Inferior parietal cortex (tissue), 1 donor: ENCODE measurements at regions not wholly inside any gene's neighbourhood (a gene's known extent, or its start where the extent isn't known, plus 50 kb on each side); places are given as distances from the start of the nearest gene placed in this dataset.
A peak's percentile ranks its signal among the peaks of the same experiment; 100 is the strongest.
"Not testable (repeated sequence)": the region's sequence is repeated elsewhere in the genome, so short reads cannot be mapped to it uniquely, and the experiment has no call there.

Source experiments
- DNase-seq: peaks from one replicate; pipeline ENCODE4 v3.0.0-alpha.2; 2016; ENCODE audit errors: extremely low spot score

GRCh38 chr20:11976966-11977365 lies 59.3 kb downstream of the BTBD3 start:
- no peak for DNase-seq

DNA sequence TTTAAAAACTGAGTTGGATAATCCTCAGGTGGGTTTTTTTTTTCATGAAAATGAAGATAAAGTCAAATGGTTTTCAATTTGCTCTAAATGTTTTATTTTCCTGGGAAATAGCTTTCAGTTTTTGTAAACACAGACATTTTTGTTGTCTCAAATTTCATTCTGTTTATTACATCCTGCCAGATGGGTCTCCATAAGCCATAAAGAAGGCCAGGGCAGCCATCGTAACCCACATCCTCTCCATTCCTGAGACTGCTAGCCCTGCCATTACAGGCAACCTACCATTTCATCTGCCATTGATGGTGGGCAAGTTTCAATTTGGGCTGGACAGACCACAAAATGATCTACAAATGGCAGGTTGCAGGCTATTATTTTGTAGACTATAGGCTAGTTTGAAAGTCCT lies 60.8 kb downstream of the BTBD3 start:
- no peak for DNase-seq

- DNase-seq, result peak; percentile 49
Observed at GRCh38 chr20:11979306-11979990, 61.8 kb downstream of the BTBD3 start.

DNA sequence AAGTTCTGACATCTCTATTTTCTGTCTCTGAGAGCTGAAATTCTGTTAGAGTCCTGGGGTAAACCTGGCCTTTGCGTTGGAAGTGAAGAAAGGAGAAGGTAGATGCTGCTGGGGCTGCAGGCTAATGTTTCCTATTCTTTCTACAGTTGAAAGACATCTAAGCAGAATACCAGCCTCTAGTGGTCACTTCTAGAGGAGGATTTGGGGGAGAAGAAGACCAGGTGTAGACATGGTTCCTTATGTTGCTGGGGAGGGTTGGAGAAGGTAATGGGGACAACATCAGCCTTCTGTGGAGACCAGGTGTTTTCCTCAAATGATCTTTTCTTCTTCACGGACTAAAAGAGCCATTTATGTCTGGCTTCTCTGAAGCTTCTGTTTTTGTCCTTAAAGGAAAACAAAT lies 62.6 kb downstream of the BTBD3 start:
- no peak for DNase-seq

DNA sequence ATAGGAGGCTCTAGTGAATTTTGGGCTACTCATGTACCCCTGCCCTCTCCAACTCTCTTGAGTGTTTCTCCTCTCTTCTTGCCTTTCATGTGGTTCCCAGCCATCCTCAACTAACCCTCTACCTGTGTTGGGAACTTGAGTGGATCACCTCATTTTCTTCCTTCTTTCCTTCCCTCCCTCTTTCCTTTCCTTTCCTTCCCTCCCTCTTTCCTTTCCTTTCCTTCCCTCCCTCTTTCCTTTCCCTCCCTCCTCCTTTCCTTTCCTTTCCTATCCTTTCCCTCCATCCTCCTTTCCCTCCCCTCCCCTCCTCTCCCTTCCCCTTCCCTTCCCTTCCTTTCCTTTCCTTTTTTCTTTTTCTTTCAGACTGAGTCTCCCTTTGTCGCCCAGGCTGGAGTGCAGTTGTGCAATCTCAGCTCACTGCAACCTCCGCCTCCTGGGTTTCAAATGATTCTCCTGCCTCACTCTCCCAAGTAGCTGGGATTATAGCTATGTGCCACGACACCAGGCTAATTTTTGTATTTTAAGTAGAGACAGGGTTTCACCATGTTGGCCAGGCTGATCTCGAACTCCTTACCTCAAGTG lies 63.8 kb downstream of the BTBD3 start:
- DNase-seq, result no peak

- DNase-seq, result no peak
Observed at GRCh38 chr20:11982289-11982954, 64.7 kb downstream of the BTBD3 start.

DNA sequence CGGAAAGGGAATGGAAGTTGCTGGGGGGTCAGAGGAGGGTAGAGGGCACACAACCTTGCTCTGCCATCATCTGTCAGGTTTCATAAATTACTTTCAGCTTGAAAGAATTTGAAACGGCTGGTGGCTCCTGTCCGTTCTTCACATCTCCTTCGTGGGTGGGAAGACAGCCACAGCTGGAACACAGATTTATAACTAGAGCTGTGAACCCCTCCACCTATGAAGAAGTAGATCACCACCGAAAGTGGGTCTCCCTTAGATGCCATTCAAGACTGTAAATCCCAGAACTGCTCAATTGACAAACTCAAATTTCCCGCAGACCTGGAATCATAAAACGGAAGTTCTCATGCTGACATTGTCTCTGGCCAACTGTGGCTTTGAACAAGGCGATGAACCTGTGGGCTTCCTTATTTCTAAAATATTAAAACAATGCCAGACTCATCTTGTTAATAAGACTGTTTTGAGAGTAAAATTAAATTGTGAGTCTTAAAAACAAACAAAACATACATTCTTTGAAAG lies 65.3 kb downstream of the BTBD3 start:
- no peak for DNase-seq

- DNase-seq, result no peak
Observed at GRCh38 chr20:11986954-11987353, 69.3 kb downstream of the BTBD3 start.

DNA sequence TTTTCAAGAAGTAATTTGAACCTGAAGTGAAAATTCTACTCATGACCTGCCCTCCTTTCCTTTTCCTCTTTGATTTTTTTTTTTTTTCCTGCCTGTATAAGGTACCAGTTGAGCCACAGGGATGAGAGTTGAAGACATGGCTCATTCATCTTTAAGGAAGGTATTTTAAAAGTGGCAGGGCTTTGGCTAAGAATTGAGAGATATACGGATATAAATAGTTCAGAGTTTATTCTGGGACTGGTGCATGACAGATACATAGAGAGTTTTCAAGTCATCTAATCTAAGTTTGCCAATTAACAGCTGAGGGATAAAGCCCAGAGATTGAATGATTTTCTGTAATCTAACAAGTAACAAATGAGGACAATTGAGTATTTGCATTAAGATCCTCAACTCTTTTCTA lies 69.8 kb downstream of the BTBD3 start:
- DNase-seq, result no peak

DNA sequence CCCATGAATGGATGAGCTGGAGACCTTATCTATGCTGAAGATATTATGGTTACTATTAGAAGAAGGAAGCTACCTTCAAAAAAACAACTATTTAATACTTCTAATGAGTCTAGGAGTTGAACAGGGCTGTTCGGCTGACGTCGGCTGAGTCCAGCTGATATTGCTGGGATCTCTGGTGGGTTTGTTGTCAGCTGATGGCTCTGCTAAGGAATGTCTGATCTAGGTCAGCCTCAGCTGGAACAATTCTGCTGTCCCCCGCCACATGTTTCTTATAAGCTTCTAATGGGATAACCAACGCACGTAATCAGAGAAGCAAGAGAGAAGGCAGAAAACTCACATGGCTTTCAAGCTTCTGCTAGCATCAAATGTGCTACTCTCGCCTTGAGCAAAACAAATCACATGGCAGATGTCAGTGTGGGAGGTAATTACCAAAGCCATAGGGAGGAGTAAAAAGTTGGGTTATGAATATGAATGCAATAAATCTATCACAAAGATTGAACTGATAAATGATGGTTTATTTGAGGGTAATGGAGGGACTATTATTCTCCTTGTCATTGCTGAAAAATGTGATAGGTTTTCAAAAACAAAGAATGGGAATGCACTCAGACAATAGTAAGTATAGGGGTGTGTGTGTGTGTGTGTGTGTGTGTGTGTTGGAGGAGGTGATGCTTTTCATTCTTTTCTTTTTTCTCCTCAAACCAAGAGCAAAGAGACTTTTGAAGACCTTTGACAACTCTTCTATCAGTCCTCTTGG lies 71.5 kb downstream of the BTBD3 start:
- no peak for DNase-seq

DNA sequence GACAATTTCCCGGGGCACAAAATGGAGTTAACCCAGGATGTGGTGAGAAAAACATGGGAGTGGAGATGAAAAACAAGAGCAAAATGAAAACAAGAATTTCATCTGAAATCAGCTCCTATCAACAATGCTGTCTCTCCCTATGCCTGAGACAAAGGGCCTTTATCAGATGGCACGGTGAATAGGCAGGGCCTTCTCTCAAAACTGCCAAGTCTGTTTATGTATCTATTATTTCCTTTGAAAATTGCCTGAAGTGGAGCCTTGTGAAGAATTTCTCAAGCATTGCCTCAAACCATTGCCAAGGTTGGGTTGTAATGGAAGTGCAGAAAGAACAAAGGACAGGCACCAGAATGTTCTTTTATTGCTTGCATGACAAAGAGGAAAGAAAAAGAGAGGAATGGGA lies 74.7 kb downstream of the BTBD3 start:
- no peak for DNase-seq

DNA sequence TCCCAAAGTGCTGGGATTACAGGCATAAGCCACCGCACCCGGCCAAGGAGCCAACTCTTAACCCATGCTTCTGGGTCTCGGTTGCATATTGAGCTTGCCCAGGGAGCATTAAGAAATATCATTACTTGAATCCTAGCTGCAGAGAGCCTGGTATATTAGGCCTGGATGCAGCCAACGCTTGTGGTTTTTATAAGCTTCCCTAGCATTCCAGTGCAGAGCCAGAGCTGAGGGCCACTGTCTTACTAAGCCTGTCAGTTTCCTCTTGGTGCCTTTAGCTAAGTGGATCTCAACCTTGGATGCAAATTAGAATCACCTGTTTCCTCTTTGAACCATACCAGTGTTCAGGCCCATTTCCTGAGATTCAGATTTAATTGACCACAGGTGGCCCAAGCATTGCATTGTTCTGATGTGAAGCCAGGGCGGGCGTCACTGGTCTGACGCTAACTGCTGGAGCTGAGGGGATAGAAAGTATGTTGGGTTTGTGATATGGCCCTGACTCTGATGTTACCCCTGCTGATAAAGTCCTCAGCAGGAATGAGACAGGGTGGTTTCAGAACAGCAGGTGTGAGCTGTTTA lies 76.3 kb downstream of the BTBD3 start:
- DNase-seq, result no peak

- peak; percentile 74 for DNase-seq
Observed at GRCh38 chr20:11995805-11996567, 78.3 kb downstream of the BTBD3 start.

DNA sequence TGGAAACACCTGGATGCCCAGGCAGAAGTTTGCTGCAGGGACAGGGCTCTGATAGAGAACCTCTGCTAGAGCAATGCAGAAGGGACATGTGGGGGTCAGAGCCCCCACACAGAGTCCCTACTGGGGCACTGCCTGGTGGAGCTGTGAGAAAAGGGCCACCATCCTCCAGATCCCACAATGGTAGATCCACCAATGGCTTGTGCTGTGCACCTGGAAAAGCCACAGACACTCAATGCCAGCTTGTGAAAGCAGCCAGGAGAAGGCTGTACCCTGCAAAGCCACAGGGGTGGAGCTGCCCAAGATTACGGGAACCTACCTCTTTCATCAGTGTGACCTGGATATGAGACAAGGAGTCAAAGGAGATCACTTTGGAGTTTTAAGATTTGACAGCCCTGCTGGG lies 87.1 kb downstream of the BTBD3 start:
- not testable (repeated sequence) for DNase-seq

DNA sequence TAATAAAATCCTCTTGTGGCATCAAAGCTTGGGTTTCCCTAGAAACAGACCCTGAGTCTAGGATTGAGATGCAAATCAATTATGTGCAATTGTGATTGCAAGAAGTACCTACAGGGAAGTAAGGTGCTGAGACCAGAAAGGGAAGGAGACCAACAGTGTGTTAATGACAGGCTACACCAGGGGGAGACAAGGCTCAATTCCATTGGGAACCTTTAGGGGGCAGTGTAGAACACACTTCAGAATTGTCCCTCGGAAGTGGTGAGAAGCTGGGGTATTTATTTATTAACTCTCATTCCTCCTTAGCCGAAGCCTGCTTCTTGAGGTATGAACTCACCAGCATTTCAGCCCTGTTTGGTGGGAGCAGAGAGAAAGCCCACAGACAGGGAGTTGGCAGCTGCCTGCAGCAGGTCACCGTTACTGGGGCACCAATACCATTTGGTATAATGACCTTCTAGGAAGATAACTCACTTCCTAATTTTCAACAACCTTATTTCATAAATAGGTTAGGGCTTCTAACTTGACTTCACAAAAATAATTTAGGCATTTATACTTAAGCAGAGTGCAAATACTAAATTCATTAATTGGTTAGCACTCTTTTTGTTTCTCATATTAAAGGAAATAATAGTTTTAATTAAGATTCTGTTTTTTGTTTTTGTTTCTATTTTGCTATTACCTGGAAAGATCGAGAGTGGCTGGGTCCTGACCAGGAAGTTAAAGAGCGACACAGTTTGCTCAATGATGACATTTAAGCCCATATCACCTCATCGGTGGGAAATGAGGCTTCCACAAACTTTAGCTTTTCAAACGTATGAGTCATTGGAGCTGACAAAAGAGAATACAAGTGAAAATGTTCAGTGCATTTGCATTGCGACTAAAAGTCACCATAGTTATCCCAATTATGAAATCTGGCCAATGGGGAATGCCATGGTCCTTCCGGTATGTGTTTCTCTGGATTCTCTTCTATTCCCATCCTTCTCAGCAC lies 94.8 kb downstream of the BTBD3 start:
- DNase-seq, result peak; percentile 64

GRCh38 chr20:12014276-12014675 lies 96.6 kb downstream of the BTBD3 start:
- no peak for DNase-seq

- DNase-seq, result no peak
Observed at GRCh38 chr20:12014736-12015135, 97.0 kb downstream of the BTBD3 start.

- DNase-seq, result no peak
Observed at GRCh38 chr20:12016291-12016690, 98.6 kb downstream of the BTBD3 start.

DNA sequence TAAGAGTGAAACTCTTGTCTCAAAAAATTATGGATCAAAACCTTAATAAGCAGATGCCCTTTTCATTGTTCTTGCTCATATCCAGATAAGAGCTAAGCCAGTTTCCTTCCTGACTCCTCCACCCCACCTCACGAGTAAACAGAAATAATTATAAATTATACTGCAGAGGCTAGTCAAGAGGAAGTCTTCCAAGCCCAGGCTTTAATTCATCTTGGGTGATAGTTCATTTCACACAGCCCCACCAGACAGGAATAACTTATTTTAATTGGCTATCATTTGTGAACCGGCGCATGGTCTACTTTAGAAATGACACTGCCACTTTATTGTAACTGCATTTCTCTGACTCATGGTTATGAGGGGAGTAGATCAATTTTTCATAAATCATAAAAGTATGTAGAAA lies 102.0 kb downstream of the BTBD3 start:
- no peak for DNase-seq

DNA sequence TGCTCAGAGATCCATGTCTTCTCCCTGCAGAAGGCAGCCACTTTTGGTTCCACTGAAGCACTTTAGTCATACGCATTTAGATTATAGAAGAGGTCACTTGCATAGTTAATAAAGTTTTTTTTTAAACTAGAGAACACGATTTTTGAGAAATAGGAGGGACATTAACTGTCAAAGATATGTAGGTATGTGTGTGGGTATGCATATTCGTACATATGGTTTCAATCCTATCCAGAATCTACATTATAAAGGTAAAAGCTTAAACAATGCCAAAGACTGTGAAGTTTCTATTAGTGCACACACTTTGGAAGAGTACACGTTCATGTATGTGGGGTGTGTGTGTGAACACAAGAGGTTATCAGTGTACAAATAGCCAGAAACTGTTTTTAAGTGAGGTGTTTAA lies 103.2 kb downstream of the BTBD3 start:
- no peak for DNase-seq
